ENCODE measurements at regions not wholly inside any gene's neighbourhood (a gene's known extent, or its start where the extent isn't known, plus 50 kb on each side); places are given as distances from the start of the nearest gene placed in this dataset.

DNA sequence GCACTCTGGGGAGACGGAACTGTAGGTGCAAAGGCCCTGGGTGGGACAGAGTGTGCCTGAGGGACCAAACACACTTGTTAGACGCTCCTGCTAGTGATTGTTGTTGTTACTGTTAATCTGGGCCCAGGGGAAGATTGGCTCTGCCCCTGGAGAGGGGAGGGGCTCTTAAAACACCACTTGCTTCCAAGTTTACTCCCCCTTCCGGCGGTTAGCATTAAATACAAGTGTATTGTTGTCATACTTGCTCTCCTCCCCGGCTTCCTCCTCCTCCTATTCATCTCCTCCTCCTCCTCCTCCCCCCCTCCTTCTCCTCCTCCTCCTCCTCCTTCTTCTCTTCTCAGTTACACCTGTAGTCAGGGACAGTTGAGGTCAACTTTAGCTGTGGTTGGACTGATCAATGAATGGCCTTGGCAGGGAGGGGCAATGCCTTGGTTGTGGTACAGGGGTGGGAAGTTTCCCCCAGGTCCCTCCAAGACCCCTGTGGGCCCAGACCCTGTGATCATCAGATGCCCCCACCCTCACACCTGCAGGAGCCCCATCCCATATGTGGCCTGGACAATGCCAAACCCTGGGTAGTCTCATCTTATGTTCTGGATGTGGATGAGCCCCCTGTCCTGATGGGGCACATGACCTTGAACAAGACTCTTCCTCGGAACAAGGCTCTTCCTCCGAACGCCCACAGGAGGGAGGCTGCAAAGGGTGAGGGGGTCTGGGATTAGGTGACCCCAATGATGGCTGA lies 217.3 kb downstream of the PTPRU start:
- TF ChIP-seq POLR2A (IDR thresholded peaks at IDR 0.05) (no peak), EP300 (IDR thresholded peaks at IDR 0.05) (no peak)
- TF ChIP-seq, protein P1, sequence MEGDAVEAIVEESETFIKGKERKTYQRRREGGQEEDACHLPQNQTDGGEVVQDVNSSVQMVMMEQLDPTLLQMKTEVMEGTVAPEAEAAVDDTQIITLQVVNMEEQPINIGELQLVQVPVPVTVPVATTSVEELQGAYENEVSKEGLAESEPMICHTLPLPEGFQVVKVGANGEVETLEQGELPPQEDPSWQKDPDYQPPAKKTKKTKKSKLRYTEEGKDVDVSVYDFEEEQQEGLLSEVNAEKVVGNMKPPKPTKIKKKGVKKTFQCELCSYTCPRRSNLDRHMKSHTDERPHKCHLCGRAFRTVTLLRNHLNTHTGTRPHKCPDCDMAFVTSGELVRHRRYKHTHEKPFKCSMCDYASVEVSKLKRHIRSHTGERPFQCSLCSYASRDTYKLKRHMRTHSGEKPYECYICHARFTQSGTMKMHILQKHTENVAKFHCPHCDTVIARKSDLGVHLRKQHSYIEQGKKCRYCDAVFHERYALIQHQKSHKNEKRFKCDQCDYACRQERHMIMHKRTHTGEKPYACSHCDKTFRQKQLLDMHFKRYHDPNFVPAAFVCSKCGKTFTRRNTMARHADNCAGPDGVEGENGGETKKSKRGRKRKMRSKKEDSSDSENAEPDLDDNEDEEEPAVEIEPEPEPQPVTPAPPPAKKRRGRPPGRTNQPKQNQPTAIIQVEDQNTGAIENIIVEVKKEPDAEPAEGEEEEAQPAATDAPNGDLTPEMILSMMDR (IDR thresholded peaks at IDR 0.05): peak in 1 of 3 donors; percentile 12

All from ovary (tissue), 3 donors.